HCT116 (cell line): ENCODE measurements at regions not wholly inside any gene's neighbourhood (a gene's known extent, or its start where the extent isn't known, plus 50 kb on each side); places are given as distances from the start of the nearest gene placed in this dataset.

ENCODE experiments used
- CTCF ChIP-seq, 3 experiments: fragments of 200-600 bp in 1 of 3; sonication (generic) in 1 of 3; IDR thresholded peaks in 2 of 3; conservative IDR thresholded peaks in 1 of 3; 2 replicates each; pipeline ENCODE4 v1.5.1; 2012 to 2017; ENCODE audit warnings: low read depth in 2 of 3, low read length in 2 of 3, antibody characterized with exemption in 1 of 3, borderline replicate concordance in 1 of 3, control low read depth in 1 of 3, mild to moderate bottlenecking in 1 of 3, mixed read lengths in 1 of 3, mixed run types in 1 of 3, moderate library complexity in 1 of 3; ENCODE audit not compliant: insufficient read depth in 1 of 3
- EZH2 ChIP-seq: fragments of 200-600 bp; sonication (generic); IDR thresholded peaks from 2 replicates; pipeline ENCODE4 v1.6.1; 2017; ENCODE audit warnings: antibody characterized with exemption, mixed run types

- no peak for TF ChIP-seq EZH2
- TF ChIP-seq CTCF (IDR thresholded peaks at IDR 0.05 in 2 of 3, conservative IDR thresholded peaks at IDR 0.05 in 1 of 3; ENCODE audit: borderline replicate concordance in 1 of 3, insufficient read depth in 1 of 3, low read depth in 2 of 3, low read length in 2 of 3), result no peak
Measured at GRCh38 chr15:39134282-39134681, 446.6 kb upstream of the THBS1 start.
